Fibroblast of peridontal ligament (primary cell): ENCODE measurements at regions not wholly inside any gene's neighbourhood (a gene's known extent, or its start where the extent isn't known, plus 50 kb on each side); places are given as distances from the start of the nearest gene placed in this dataset.

ENCODE experiments used
- DNase-seq: peaks from one replicate; pipeline ENCODE4 v3.0.0-alpha.2; 2010; ENCODE audit errors: extremely low read depth

- DNase-seq, result no peak
These were observed 181.5 kb downstream of the USP12 start for GRCh38 chr13:26989957-26990713.

GRCh38 chr13:26989261-26989956 lies 182.2 kb downstream of the USP12 start:
- no peak for DNase-seq

- no peak for DNase-seq
These were observed 183.4 kb downstream of the USP12 start for GRCh38 chr13:26988059-26988769.

GRCh38 chr13:26987486-26988013 lies 184.1 kb downstream of the USP12 start:
- DNase-seq, result no peak

GRCh38 chr13:26985285-26985878 lies 186.2 kb downstream of the USP12 start:
- DNase-seq, result peak; percentile 89

GRCh38 chr13:26984337-26984736 lies 187.3 kb downstream of the USP12 start:
- no peak for DNase-seq

GRCh38 chr13:26983543-26984320 lies 187.9 kb downstream of the USP12 start:
- no peak for DNase-seq

- DNase-seq, result no peak
These were observed 191.2 kb downstream of the USP12 start for GRCh38 chr13:26980099-26981031.

- no peak for DNase-seq
These were observed 192.3 kb downstream of the USP12 start for GRCh38 chr13:26979334-26979733.

GRCh38 chr13:26978081-26978860 lies 193.3 kb downstream of the USP12 start:
- DNase-seq, result no peak

- no peak for DNase-seq
These were observed 194.1 kb downstream of the USP12 start for GRCh38 chr13:26977541-26977940.

- no peak for DNase-seq
These were observed 195.3 kb downstream of the USP12 start for GRCh38 chr13:26976313-26976712.

- DNase-seq, result no peak
These were observed 197.7 kb downstream of the USP12 start for GRCh38 chr13:26973946-26974345.

GRCh38 chr13:26973295-26973694 lies 198.3 kb downstream of the USP12 start:
- DNase-seq, result no peak

- no peak for DNase-seq
These were observed 199.4 kb downstream of the USP12 start for GRCh38 chr13:26971990-26972887.

GRCh38 chr13:26968431-26969341 lies 202.9 kb downstream of the USP12 start:
- DNase-seq, result no peak
